ENCODE measurements at regions not wholly inside any gene's neighbourhood (a gene's known extent, or its start where the extent isn't known, plus 50 kb on each side); places are given as distances from the start of the nearest gene placed in this dataset.

- TF ChIP-seq ZMIZ1 (IDR thresholded peaks at IDR 0.05; ENCODE audit: low read depth in 2 of 2, low read length in 2 of 2) (peak in 1 of 2 experiments; percentile 64; a peak in 1 of 4 replicates), SNAPC5 (CRISPR knock-in tag; IDR thresholded peaks at IDR 0.05) (no peak), ATF6 (CRISPR knock-in tag; IDR thresholded peaks at IDR 0.05) (no peak), CEBPG (CRISPR knock-in tag; IDR thresholded peaks at IDR 0.05) (peak; percentile 64; the same call in 1 of the 2 replicates), CEBPG (tag; conservative IDR thresholded peaks at IDR 0.05 in 1 of 2, IDR thresholded peaks at IDR 0.05 in 1 of 2) (peak; percentile 68 to 77), SNRNP70 (optimal IDR thresholded peaks at IDR 0.05; ENCODE audit: low read depth, low read length) (no peak), ID3 (CRISPR knock-in tag; IDR thresholded peaks at IDR 0.05) (no peak), ID3 (tag; IDR thresholded peaks at IDR 0.05) (peak; percentile 61; the same call in 1 of the 2 replicates), MYNN (IDR thresholded peaks at IDR 0.05) (0 out of 2 replicates have a peak, but pooled peaks have one; percentile 55), MYNN (CRISPR knock-in tag; IDR thresholded peaks at IDR 0.05) (no peak), ARID2 (IDR thresholded peaks at IDR 0.05) (no peak), EP300 (IDR thresholded peaks at IDR 0.05; ENCODE audit: low read length) (peak; percentile 75), ZSCAN32 (CRISPR knock-in tag; IDR thresholded peaks at IDR 0.05) (no peak), RBBP5 (IDR thresholded peaks at IDR 0.05; ENCODE audit: borderline replicate concordance, insufficient read depth, low read length, poor library complexity, severe bottlenecking) (no peak), MCM3 (IDR thresholded peaks at IDR 0.05) (no peak)
Observed at GRCh38 chr12:94089891-94090290, 58.5 kb upstream of the PLXNC1 start (continued).

All from K562 (cell line).